Panc1 (cell line): ENCODE measurements at regions not wholly inside any gene's neighbourhood (a gene's known extent, or its start where the extent isn't known, plus 50 kb on each side); places are given as distances from the start of the nearest gene placed in this dataset.

Experiments
- ATAC-seq: fragments of 200-7000 bp; cut with Tn5 transposase; 2 replicates; pipeline ENCODE4 v1.9.1; 2020; ENCODE audit warnings: mild to moderate bottlenecking, moderate library complexity
- BruUV-seq: library from RNA; stranded (reverse); fragments of 400-500 nt; replicated peaks from 2 replicates; lab custom pipeline; 2021; lab: Mats Ljungman, UMichigan
- CTCF ChIA-PET: fragments of 300-600 bp; sonication (Branson Sonifier 250); formaldehyde crosslinking; loops from one replicate; lab custom pipeline; 2022; ENCODE audit warnings: antibody characterized with exemption; lab: Charles Lee
- POLR2A ChIA-PET: fragments of 300-600 bp; sonication (Branson Sonifier 250); formaldehyde crosslinking; loops from one replicate; lab custom pipeline; 2022; ENCODE audit warnings: antibody characterized with exemption; lab: Charles Lee
- DNase-seq: peaks from one replicate; pipeline ENCODE4 v3.0.0-alpha.2; 2010; ENCODE audit warnings: low read depth, low spot score
- H3K27ac ChIP-seq: 2 replicates; pipeline ENCODE4 v1.5.1; 2011; ENCODE audit warnings: mild to moderate bottlenecking, low read length, inconsistent platforms
- H3K27me3 ChIP-seq: fragments of 200-500 bp; sonication (Bioruptor generic); 2 replicates; pipeline ENCODE4 v1.6.0; 2014; ENCODE audit warnings: low read length, inconsistent platforms; ENCODE audit not compliant: control insufficient read depth, insufficient read depth
- H3K36me3 ChIP-seq: fragments of 200-500 bp; sonication (Bioruptor generic); 2 replicates; pipeline ENCODE4 v1.5.1; 2014; ENCODE audit warnings: inconsistent platforms, mild to moderate bottlenecking, low read length, moderate library complexity; ENCODE audit not compliant: control insufficient read depth, insufficient read depth
- H3K4me1 ChIP-seq: 2 replicates; pipeline ENCODE4 v1.5.1; 2011; ENCODE audit warnings: inconsistent platforms, mild to moderate bottlenecking, low read length, moderate library complexity; ENCODE audit not compliant: control insufficient read depth, insufficient read depth
- H3K4me3 ChIP-seq, 2 experiments: 2 replicates each; pipeline ENCODE4 v1.5.1; 2011 to 2012; ENCODE audit warnings: low read depth in 2 of 2, low read length in 2 of 2, mild to moderate bottlenecking in 2 of 2, inconsistent platforms in 1 of 2, moderate library complexity in 1 of 2
- H3K9me3 ChIP-seq: fragments of 200-500 bp; sonication (Bioruptor generic); 2 replicates; pipeline ENCODE4 v1.5.1; 2014; ENCODE audit warnings: low read depth, mild to moderate bottlenecking, inconsistent platforms, low read length, moderate library complexity; ENCODE audit not compliant: control insufficient read depth, insufficient read depth
- CTCF ChIP-seq: fragments of 450-650 bp; IDR thresholded peaks from 2 replicates; pipeline ENCODE4 v1.5.1; 2017; ENCODE audit warnings: mild to moderate bottlenecking
- POLR2AphosphoS5 ChIP-seq: IDR thresholded peaks from 2 replicates; pipeline ENCODE4 v1.6.1; 2012; ENCODE audit warnings: mild to moderate bottlenecking, low read depth, low read length, moderate library complexity
- REST ChIP-seq, 2 experiments: IDR thresholded peaks; 2 replicates each; pipeline ENCODE4 v1.6.1; 2011 to 2012; ENCODE audit warnings: low read depth in 2 of 2, control low read depth in 1 of 2, low read length in 1 of 2, mild to moderate bottlenecking in 1 of 2, moderate library complexity in 1 of 2; ENCODE audit not compliant: insufficient read depth in 1 of 2
- SIN3A ChIP-seq: IDR thresholded peaks from 2 replicates; pipeline ENCODE4 v1.6.1; 2012; ENCODE audit warnings: low read depth, mild to moderate bottlenecking, low read length, moderate library complexity, borderline replicate concordance; ENCODE audit not compliant: insufficient read depth
- TCF7L2 ChIP-seq: IDR thresholded peaks from 2 replicates; pipeline ENCODE4 v1.6.1; 2011; ENCODE audit warnings: mild to moderate bottlenecking, low read depth, low read length, inconsistent platforms
- in situ Hi-C: cut with HindIII; loops from 2 replicates; pipeline ENCODE4 v1.10.0; 2016; ENCODE audit warnings: low sequenced_read_pairs, low pct_unique_long_range_greater_than_20kb
- intact Hi-C: fragments of 100-400 bp; cut with micrococcal nuclease; formaldehyde crosslinking; loops from one replicate; pipeline ENCODE4 v1.10.0; 2022; ENCODE audit not compliant: unreplicated experiment

- H3K27me3 ChIP-seq, result no peaks in the 10 kb centered on the region
- no peak overlapping the region for H3K4me3 ChIP-seq
- DNase-seq, result no peak
- ChIA-PET POLR2A (no interaction called here), CTCF (no interaction called here)
- TF ChIP-seq TCF7L2 (no peak), POLR2AphosphoS5 (no peak), SIN3A (no peak), REST (IDR thresholded peaks at IDR 0.05; ENCODE audit: insufficient read depth in 1 of 2, low read depth in 2 of 2, low read length in 1 of 2) (no peak), CTCF (no peak)
- intact Hi-C loops (no loop called here), in situ Hi-C loops (no loop called here)
- no peak for ATAC-seq
- H3K36me3 ChIP-seq, result no peaks in the 10 kb centered on the region
- no peak overlapping the region for H3K27ac ChIP-seq
- no peaks in the 10 kb centered on the region for H3K4me1 ChIP-seq
- no TSS peak for BruUV-seq
- H3K9me3 ChIP-seq, result no peaks in the 10 kb centered on the region
These were observed 235.9 kb downstream of the KLF6 start for GRCh38 chr10:3549118-3549517.

GRCh38 chr10:3548702-3549101 is 236.3 kb downstream of the KLF6 start:
- Histone ChIP-seq H3K27ac (no peak overlapping the region), H3K9me3 (no peaks in the 10 kb centered on the region), H3K36me3 (no peaks in the 10 kb centered on the region), H3K27me3 (no peaks in the 10 kb centered on the region), H3K4me1 (no peaks in the 10 kb centered on the region), H3K4me3 (no peak overlapping the region)
- BruUV-seq, result no TSS peak
- ATAC-seq, result no peak
- TF ChIP-seq TCF7L2 (no peak), REST (IDR thresholded peaks at IDR 0.05; ENCODE audit: insufficient read depth in 1 of 2, low read depth in 2 of 2, low read length in 1 of 2) (no peak), POLR2AphosphoS5 (no peak), CTCF (no peak), SIN3A (no peak)
- intact Hi-C loops (no loop called here), in situ Hi-C loops (no loop called here)
- DNase-seq, result no peak
- ChIA-PET CTCF (no interaction called here), POLR2A (no interaction called here)
